ENCODE measurements at regions not wholly inside any gene's neighbourhood (a gene's known extent, or its start where the extent isn't known, plus 50 kb on each side); places are given as distances from the start of the nearest gene placed in this dataset.

- ChIA-PET POLR2A (ENCODE audit: low non-redundant PET) (no interaction called here), CTCF (interaction anchor here (0.5 kb wide), 1 partner anchor 400 kb away, joined by 4 read pairs; no protein-coding TSS in a partner anchor)
- no peak for TF ChIP-seq CTCF (conservative IDR thresholded peaks at IDR 0.05; ENCODE audit: low read depth)
- H3K27ac ChIP-seq, result no peak overlapping the region
- no peak for DNase-seq (ENCODE audit: low spot score)
Measured at GRCh38 chr12:24077161-24077560, 127.7 kb upstream of the SOX5 start.

GRCh38 chr12:24075650-24076049, 126.2 kb upstream of the SOX5 start:
- CTCF ChIA-PET, result no interaction called here

GRCh38 chr12:24073170-24073810, 123.8 kb upstream of the SOX5 start:
- H3K27ac ChIP-seq, result no peak overlapping the region
- no peak for TF ChIP-seq CTCF (conservative IDR thresholded peaks at IDR 0.05; ENCODE audit: low read depth)
- CTCF ChIA-PET, result no interaction called here
- POLR2A ChIA-PET (ENCODE audit: low non-redundant PET), result no interaction called here
- no peak for DNase-seq (ENCODE audit: low spot score)

More at GRCh38 chr12:24075650-24076049, 126.2 kb upstream of the SOX5 start:
- no peak for TF ChIP-seq CTCF (conservative IDR thresholded peaks at IDR 0.05; ENCODE audit: low read depth)
- POLR2A ChIA-PET (ENCODE audit: low non-redundant PET), result no interaction called here
- no peak overlapping the region for H3K27ac ChIP-seq
- no peak for DNase-seq (ENCODE audit: low spot score)

- POLR2A ChIA-PET (ENCODE audit: low non-redundant PET), result no interaction called here
- CTCF ChIA-PET, result interaction anchor here (0.5 kb wide), 1 partner anchor 214 kb away, joined by 3 read pairs; no protein-coding TSS in a partner anchor
- DNase-seq (ENCODE audit: low spot score), result no peak
- H3K27ac ChIP-seq, result no peak overlapping the region
- no peak for TF ChIP-seq CTCF (conservative IDR thresholded peaks at IDR 0.05; ENCODE audit: low read depth)
Measured at GRCh38 chr12:24072302-24072701, 122.8 kb upstream of the SOX5 start.

- DNase-seq (ENCODE audit: low spot score), result no peak
- POLR2A ChIA-PET (ENCODE audit: low non-redundant PET), result no interaction called here
- H3K27ac ChIP-seq, result no peak overlapping the region
- no peak for TF ChIP-seq CTCF (conservative IDR thresholded peaks at IDR 0.05; ENCODE audit: low read depth)
- CTCF ChIA-PET, result no interaction called here
Measured at GRCh38 chr12:24071842-24072241, 122.4 kb upstream of the SOX5 start.

GRCh38 chr12:24069532-24070395, 120.3 kb upstream of the SOX5 start:
- ChIA-PET POLR2A (ENCODE audit: low non-redundant PET) (no interaction called here), CTCF (interaction anchor here (0.5 to 0.6 kb wide), 3 partner anchors 9 to 97 kb away, joined by 3 read pairs; no protein-coding TSS in a partner anchor)
- H3K27ac ChIP-seq, result no peak overlapping the region
- TF ChIP-seq CTCF (conservative IDR thresholded peaks at IDR 0.05; ENCODE audit: low read depth), result no peak
- no peak for DNase-seq (ENCODE audit: low spot score)
